Upper lobe of left lung (tissue), 6 donors: ENCODE measurements at regions not wholly inside any gene's neighbourhood (a gene's known extent, or its start where the extent isn't known, plus 50 kb on each side); places are given as distances from the start of the nearest gene placed in this dataset.
"Not testable (repeated sequence)": the region's sequence is repeated elsewhere in the genome, so short reads cannot be mapped to it uniquely, and the experiment has no call there.

ENCODE experiments used
- ATAC-seq, 2 donors: fragments of 200-7000 bp; cut with Tn5 transposase; one replicate each; pipeline ENCODE4 v1.9.1; 2022; ENCODE audit warnings: mild to moderate bottlenecking in 2 of 2, moderate library complexity in 2 of 2; ENCODE audit not compliant: low FRiP score in 2 of 2
- DNase-seq, 2 donors: peaks; one replicate each; pipeline ENCODE4 v3.0.0-alpha.2; 2019 to 2020
- H3K27ac ChIP-seq, 4 donors: fragments of 200-600 bp; sonication (generic); one replicate each; pipeline ENCODE4 v1.5.1; 2016 to 2019
- H3K27me3 ChIP-seq, 4 donors: fragments of 200-600 bp; sonication (generic); one replicate each; pipeline ENCODE4 v1.5.1; 2017 to 2019
- H3K36me3 ChIP-seq, 4 donors: fragments of 200-600 bp; sonication (generic); one replicate each; pipeline ENCODE4 v1.5.1; 2016 to 2019
- H3K4me1 ChIP-seq, 4 donors: fragments of 200-600 bp; sonication (generic); one replicate each; pipeline ENCODE4 v1.5.1; 2018 to 2019
- H3K4me3 ChIP-seq, 4 donors: fragments of 200-600 bp; sonication (generic); one replicate each; pipeline ENCODE4 v1.5.1; 2017 to 2019; ENCODE audit warnings: mild to moderate bottlenecking in 2 of 4, moderate library complexity in 1 of 4
- H3K9me3 ChIP-seq, 4 donors: fragments of 200-600 bp; sonication (generic); one replicate each; pipeline ENCODE4 v1.5.1; 2018 to 2019
- CTCF ChIP-seq, 6 experiments: fragments of 450-650 bp in 4 of 6; fragments of 200-600 bp in 2 of 6; sonication (generic) in 2 of 6; IDR thresholded peaks; one replicate each; pipeline ENCODE4 v1.5.1; 2016 to 2019; ENCODE audit warnings: antibody characterized with exemption in 6 of 6
- EP300 ChIP-seq, 4 donors: sonication (generic); formaldehyde crosslinking; IDR thresholded peaks; one replicate each; pipeline ENCODE4 v1.5.1; 2017; ENCODE audit warnings: antibody characterized with exemption in 4 of 4, control low read depth in 2 of 4
- POLR2A ChIP-seq, 4 donors: fragments of 450-650 bp; IDR thresholded peaks; one replicate each; pipeline ENCODE4 v1.5.1; 2016 to 2017; ENCODE audit warnings: antibody characterized with exemption in 4 of 4, mild to moderate bottlenecking in 2 of 4
- POLR2AphosphoS5 ChIP-seq, 2 donors: sonication (generic); formaldehyde crosslinking; IDR thresholded peaks; one replicate each; pipeline ENCODE4 v1.5.1; 2017; ENCODE audit warnings: antibody characterized with exemption in 2 of 2
- WGBS, 2 donors: methylation state at CpG; one replicate each; pipeline ENCODE4 v1.1.5; 2017 to 2018; 5-methylcytosine and 5-hydroxymethylcytosine counted together
- donor health status: DM: no; HTN: no; CAD: no; lungs with moderate emphysema.
- donor health status: DM: no; HTN: yes; CAD: no; lungs with severe emphysema.

DNA sequence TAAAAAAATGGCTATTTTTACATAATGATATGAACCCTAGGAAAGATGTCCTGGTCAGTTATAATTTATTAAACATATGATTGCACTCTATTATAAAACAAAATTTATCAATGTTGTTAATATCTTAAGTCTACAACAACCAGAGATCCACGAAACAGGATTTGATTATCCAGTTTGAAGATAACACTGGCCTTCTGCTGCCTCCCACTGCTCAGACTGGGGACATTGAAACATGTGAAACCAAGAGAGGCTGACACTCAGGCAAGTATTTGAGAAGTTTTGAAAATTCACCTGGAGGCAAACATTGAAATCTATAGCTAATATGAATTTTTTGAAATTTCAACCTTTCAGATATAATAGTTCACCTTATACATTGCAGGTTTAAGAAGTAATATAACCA, 219.3 kb upstream of the HSF2 start:
- no peak for ATAC-seq
- no peak for TF ChIP-seq EP300 (IDR thresholded peaks at IDR 0.05)
- peak in 1 of 6 experiments; percentile 6 for TF ChIP-seq CTCF (IDR thresholded peaks at IDR 0.05)
- Histone ChIP-seq H3K27ac (no peak overlapping the region), H3K36me3 (no peaks in the 10 kb centered on the region), H3K9me3 (no peaks in the 10 kb centered on the region), H3K4me1 (no peaks in the 10 kb centered on the region), H3K27me3 (no peaks in the 10 kb centered on the region), H3K4me3 (no peak overlapping the region)
- no peak for DNase-seq
- 29 to 37% methylated on average over 1 of the region's 1 CpG for WGBS, 2 donors

DNA sequence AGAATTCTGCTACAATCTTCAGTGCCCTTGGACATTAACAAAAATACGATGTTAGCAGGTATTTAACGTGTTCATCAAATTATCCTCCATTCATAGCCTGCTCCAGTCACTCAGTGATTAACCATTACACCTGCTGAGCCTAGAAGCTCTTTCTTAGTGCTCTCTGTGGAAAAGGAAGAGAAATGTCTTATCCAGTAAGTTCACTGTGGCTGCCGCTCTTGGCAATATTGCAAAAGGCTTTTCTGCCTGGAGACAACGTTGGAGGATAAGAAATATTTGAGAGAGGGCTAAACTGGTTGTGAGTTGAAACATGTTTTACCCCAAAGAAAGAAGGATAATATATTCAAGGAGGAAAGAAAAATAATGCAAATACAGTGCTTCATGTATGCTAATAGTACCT, 217.4 kb upstream of the HSF2 start:
- Histone ChIP-seq H3K27me3 (no peaks in the 10 kb centered on the region), H3K4me3 (no peak overlapping the region), H3K27ac (no peak overlapping the region), H3K36me3 (no peaks in the 10 kb centered on the region), H3K4me1 (no peaks in the 10 kb centered on the region), H3K9me3 (no peaks in the 10 kb centered on the region)
- DNase-seq (no peak), ATAC-seq (no peak)
- TF ChIP-seq CTCF (IDR thresholded peaks at IDR 0.05) (no peak), POLR2AphosphoS5 (IDR thresholded peaks at IDR 0.05) (no peak), EP300 (IDR thresholded peaks at IDR 0.05) (no peak), POLR2A (IDR thresholded peaks at IDR 0.05) (no peak)
- WGBS, 2 donors, result 68 to 77% methylated on average over 4 of the region's 4 CpGs

GRCh38 chr6:122184401-122184827, 215.0 kb upstream of the HSF2 start:
- 31% methylated on average over 4 of the region's 4 CpGs for WGBS, 2 donors
- Histone ChIP-seq H3K4me1 (no peaks in the 10 kb centered on the region), H3K27me3 (no peaks in the 10 kb centered on the region), H3K27ac (no peak overlapping the region), H3K4me3 (no peak overlapping the region), H3K9me3 (no peaks in the 10 kb centered on the region), H3K36me3 (no peaks in the 10 kb centered on the region)
- DNase-seq, result no peak
- TF ChIP-seq CTCF (IDR thresholded peaks at IDR 0.05) (peak in 4 of 6 experiments; percentile 17 to 49 (median 27)), POLR2AphosphoS5 (IDR thresholded peaks at IDR 0.05) (no peak)
- ATAC-seq, result peak in 1 of 2 donors; percentile 79

- H3K9me3 ChIP-seq, H3K27me3 ChIP-seq, H3K27ac ChIP-seq, H3K4me3 ChIP-seq, ATAC-seq, H3K4me1 ChIP-seq, H3K36me3 ChIP-seq: not testable (repeated sequence)
- peak in 1 of 2 donors; percentile 61 for DNase-seq
- WGBS, 2 donors, result 85 to 88% methylated on average over 19 of the region's 19 CpGs
Observed at GRCh38 chr6:122185458-122185857, 214.0 kb upstream of the HSF2 start.

DNA sequence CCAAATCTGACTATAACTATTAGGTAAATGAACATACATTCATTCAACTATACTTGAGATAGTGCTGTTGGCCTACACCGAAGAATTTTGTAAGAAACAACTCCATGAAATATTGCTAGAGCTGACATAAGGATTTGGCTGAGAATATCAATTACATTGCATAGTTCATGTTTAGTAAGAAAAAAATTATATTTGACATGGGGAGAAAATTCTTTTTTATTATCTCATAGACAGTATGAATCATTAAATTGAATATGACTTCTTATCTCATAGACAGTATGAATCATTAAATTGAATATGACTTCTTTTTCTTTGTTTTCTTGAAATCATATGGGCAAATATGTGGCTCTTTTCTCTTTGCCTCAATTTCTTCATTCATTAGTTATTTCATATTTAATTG, 212.3 kb upstream of the HSF2 start:
- ATAC-seq (no peak), DNase-seq (no peak)
- H3K27ac ChIP-seq, result no peak overlapping the region
- 85 to 88% methylated on average over 1 of the region's 1 CpG for WGBS, 2 donors
- TF ChIP-seq POLR2AphosphoS5 (IDR thresholded peaks at IDR 0.05) (no peak), POLR2A (IDR thresholded peaks at IDR 0.05) (no peak), CTCF (IDR thresholded peaks at IDR 0.05) (no peak)
- H3K36me3 ChIP-seq, result no peaks in the 10 kb centered on the region
- no peaks in the 10 kb centered on the region for H3K27me3 ChIP-seq
- no peaks in the 10 kb centered on the region for H3K9me3 ChIP-seq
- H3K4me1 ChIP-seq, result no peaks in the 10 kb centered on the region
- H3K4me3 ChIP-seq, result no peak overlapping the region
